ENCODE measurements at regions not wholly inside any gene's neighbourhood (a gene's known extent, or its start where the extent isn't known, plus 50 kb on each side); places are given as distances from the start of the nearest gene placed in this dataset.

DNA sequence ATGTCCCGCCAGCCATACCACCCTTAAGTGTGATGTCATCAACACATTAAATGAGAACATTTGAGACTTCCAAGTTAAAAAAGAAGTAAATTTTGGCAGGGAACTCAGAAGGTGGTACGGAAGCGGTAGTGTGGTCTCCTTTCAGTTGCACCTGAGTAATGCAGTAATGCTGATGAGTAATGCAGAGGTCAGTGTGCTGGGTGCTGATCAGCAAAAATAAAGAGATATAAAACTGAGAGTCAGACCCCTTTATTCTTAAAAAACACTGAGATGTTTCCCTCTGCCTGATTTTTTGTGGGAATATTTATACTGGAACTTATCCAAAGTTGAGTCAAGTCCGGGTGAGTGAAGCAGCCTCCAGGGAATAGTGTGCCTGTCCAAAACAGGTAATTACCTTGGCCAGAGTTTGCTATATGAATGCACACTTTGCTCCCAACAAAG lies 370.6 kb upstream of the PRICKLE1 start:
- Histone ChIP-seq H3K27ac (ENCODE audit: insufficient read depth, low read length) (no peak overlapping the region), H3K27me3 (ENCODE audit: control insufficient read depth, insufficient read depth, low read length) (no peaks in the 10 kb centered on the region), H3K9ac (ENCODE audit: insufficient read depth, low read length) (no peak overlapping the region), H3K36me3 (ENCODE audit: control insufficient read depth, insufficient read depth, low read length) (no peaks in the 10 kb centered on the region), H2AFZ (ENCODE audit: low read length) (no peak overlapping the region), H3K4me3 (replicated peaks in 1 of 4; ENCODE audit: control extremely low read depth in 1 of 4, insufficient read depth in 1 of 4, low read depth in 3 of 4, low read length in 4 of 4) (no peak overlapping the region), H4K20me1 (ENCODE audit: control insufficient read depth, extremely low read depth, insufficient read depth, low read length) (no peaks in the 10 kb centered on the region), H3K79me2 (ENCODE audit: control insufficient read depth, insufficient read depth, low read length) (no peaks in the 10 kb centered on the region), H3K4me1 (ENCODE audit: control insufficient read depth, extremely low read depth, insufficient read depth, low read length) (no peaks in the 10 kb centered on the region), H3K4me2 (ENCODE audit: extremely low read depth, insufficient read depth, low read length) (no peak overlapping the region), H3K9me3 (ENCODE audit: control insufficient read depth, insufficient read depth, low read depth, low read length) (no peaks in the 10 kb centered on the region)
- peak in 1 of 2 donors; percentile 76 for DNase-seq (ENCODE audit: low read depth in 2 of 2)
- TF ChIP-seq, protein P1, sequence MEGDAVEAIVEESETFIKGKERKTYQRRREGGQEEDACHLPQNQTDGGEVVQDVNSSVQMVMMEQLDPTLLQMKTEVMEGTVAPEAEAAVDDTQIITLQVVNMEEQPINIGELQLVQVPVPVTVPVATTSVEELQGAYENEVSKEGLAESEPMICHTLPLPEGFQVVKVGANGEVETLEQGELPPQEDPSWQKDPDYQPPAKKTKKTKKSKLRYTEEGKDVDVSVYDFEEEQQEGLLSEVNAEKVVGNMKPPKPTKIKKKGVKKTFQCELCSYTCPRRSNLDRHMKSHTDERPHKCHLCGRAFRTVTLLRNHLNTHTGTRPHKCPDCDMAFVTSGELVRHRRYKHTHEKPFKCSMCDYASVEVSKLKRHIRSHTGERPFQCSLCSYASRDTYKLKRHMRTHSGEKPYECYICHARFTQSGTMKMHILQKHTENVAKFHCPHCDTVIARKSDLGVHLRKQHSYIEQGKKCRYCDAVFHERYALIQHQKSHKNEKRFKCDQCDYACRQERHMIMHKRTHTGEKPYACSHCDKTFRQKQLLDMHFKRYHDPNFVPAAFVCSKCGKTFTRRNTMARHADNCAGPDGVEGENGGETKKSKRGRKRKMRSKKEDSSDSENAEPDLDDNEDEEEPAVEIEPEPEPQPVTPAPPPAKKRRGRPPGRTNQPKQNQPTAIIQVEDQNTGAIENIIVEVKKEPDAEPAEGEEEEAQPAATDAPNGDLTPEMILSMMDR (conservative IDR thresholded peaks at IDR 0.05 in 1 of 2, IDR thresholded peaks at IDR 0.05 in 1 of 2; ENCODE audit: low read depth in 1 of 2, low read length in 2 of 2), result no peak
- no peak for TF ChIP-seq EZH2 (IDR thresholded peaks at IDR 0.05; ENCODE audit: low read length, missing control alignments)

DNA sequence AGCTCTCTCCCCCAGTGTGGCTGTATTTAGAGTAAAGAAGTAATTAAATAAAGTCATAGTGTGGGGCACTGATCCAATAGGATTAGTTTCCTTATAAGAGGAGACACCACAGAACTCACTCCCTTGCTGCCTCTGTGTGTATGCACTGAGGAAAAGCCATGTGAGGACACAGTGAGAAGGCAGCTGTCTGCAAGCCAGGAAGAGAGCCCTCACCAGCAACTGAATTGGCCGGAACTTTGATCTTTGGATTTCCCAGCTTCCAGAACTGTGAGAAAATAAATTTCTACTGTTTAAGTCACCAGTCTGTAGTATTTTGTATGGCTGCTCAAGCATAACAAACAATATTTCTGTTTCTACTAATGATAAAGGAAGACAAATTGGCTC lies 368.7 kb upstream of the PRICKLE1 start:
- Histone ChIP-seq H4K20me1 (ENCODE audit: control insufficient read depth, extremely low read depth, insufficient read depth, low read length) (no peaks in the 10 kb centered on the region), H2AFZ (ENCODE audit: low read length) (no peak overlapping the region), H3K4me1 (ENCODE audit: control insufficient read depth, extremely low read depth, insufficient read depth, low read length) (no peaks in the 10 kb centered on the region), H3K36me3 (ENCODE audit: control insufficient read depth, insufficient read depth, low read length) (no peaks in the 10 kb centered on the region), H3K27ac (ENCODE audit: insufficient read depth, low read length) (no peak overlapping the region), H3K9me3 (ENCODE audit: control insufficient read depth, insufficient read depth, low read depth, low read length) (no peaks in the 10 kb centered on the region), H3K79me2 (ENCODE audit: control insufficient read depth, insufficient read depth, low read length) (no peaks in the 10 kb centered on the region), H3K27me3 (ENCODE audit: control insufficient read depth, insufficient read depth, low read length) (no peaks in the 10 kb centered on the region), H3K9ac (ENCODE audit: insufficient read depth, low read length) (no peak overlapping the region), H3K4me3 (replicated peaks in 1 of 4; ENCODE audit: control extremely low read depth in 1 of 4, insufficient read depth in 1 of 4, low read depth in 3 of 4, low read length in 4 of 4) (no peak overlapping the region), H3K4me2 (ENCODE audit: extremely low read depth, insufficient read depth, low read length) (no peak overlapping the region)
- DNase-seq (ENCODE audit: low read depth in 2 of 2), result peak; percentile 33 to 63
- TF ChIP-seq, protein P1 (conservative IDR thresholded peaks at IDR 0.05 in 1 of 2, IDR thresholded peaks at IDR 0.05 in 1 of 2; ENCODE audit: low read depth in 1 of 2, low read length in 2 of 2), result no peak
- no peak for TF ChIP-seq EZH2 (IDR thresholded peaks at IDR 0.05; ENCODE audit: low read length, missing control alignments)

DNA sequence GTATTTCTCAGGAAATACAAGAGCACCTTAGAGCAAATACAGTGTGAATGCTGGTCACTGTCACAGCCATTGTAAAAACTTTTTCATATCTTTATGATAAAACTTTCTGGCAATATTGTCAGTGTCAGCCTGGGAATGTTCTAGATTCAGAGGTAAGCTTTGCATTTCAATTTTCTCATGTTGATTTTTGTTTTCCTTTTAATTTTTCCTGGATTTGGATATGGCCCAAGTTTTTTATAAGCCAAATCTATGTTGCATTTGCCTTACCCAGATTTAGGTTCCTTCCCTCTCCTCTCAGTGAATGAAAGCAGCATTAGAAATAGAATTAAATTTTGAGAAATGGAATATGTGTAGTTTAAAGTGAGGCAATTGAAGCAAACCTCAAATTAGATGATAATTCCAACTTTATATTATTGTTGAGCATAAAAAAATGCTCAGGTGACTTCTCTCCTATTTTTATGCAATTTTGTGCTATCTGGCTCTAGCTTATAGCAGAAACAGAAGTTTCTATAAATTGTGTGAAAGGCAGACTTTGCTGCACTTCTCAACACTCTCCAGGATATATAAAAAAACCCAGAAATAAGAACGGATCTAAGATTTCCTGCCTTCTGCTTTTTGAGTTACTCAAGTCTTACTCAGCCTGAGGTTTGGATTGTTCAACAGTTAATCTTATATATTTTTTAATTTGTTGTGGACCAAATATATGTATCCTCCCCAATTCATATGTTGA lies 368.2 kb upstream of the PRICKLE1 start:
- no peak for DNase-seq (ENCODE audit: low read depth in 2 of 2)
- Histone ChIP-seq H3K27ac (ENCODE audit: insufficient read depth, low read length) (no peak overlapping the region), H3K4me3 (replicated peaks in 1 of 4; ENCODE audit: control extremely low read depth in 1 of 4, insufficient read depth in 1 of 4, low read depth in 3 of 4, low read length in 4 of 4) (no peak overlapping the region), H3K36me3 (ENCODE audit: control insufficient read depth, insufficient read depth, low read length) (no peaks in the 10 kb centered on the region), H3K79me2 (ENCODE audit: control insufficient read depth, insufficient read depth, low read length) (no peaks in the 10 kb centered on the region), H3K9me3 (ENCODE audit: control insufficient read depth, insufficient read depth, low read depth, low read length) (no peaks in the 10 kb centered on the region), H2AFZ (ENCODE audit: low read length) (no peak overlapping the region), H3K9ac (ENCODE audit: insufficient read depth, low read length) (no peak overlapping the region), H3K4me2 (ENCODE audit: extremely low read depth, insufficient read depth, low read length) (no peak overlapping the region), H4K20me1 (ENCODE audit: control insufficient read depth, extremely low read depth, insufficient read depth, low read length) (no peaks in the 10 kb centered on the region), H3K4me1 (ENCODE audit: control insufficient read depth, extremely low read depth, insufficient read depth, low read length) (no peaks in the 10 kb centered on the region), H3K27me3 (ENCODE audit: control insufficient read depth, insufficient read depth, low read length) (no peaks in the 10 kb centered on the region)
- TF ChIP-seq EZH2 (IDR thresholded peaks at IDR 0.05; ENCODE audit: low read length, missing control alignments), result no peak
- TF ChIP-seq, protein P1 (conservative IDR thresholded peaks at IDR 0.05 in 1 of 2, IDR thresholded peaks at IDR 0.05 in 1 of 2; ENCODE audit: low read depth in 1 of 2, low read length in 2 of 2), result no peak

All from fibroblast of lung (primary cell).